H1 (cell line): ENCODE measurements at regions not wholly inside any gene's neighbourhood (a gene's known extent, or its start where the extent isn't known, plus 50 kb on each side); places are given as distances from the start of the nearest gene placed in this dataset.

Experiments
- CREB1 ChIP-seq: IDR thresholded peaks from 2 replicates; pipeline ENCODE4 v1.6.1; 2012; ENCODE audit warnings: inconsistent platforms
- CTCF ChIP-seq, 3 experiments: IDR thresholded peaks; 1 replicate in 2 of 3; 2 replicates in 1 of 3; pipeline versions ENCODE4 v1.5.1 to v1.6.1; 2011; ENCODE audit warnings: low read length in 3 of 3, mild to moderate bottlenecking in 3 of 3, inconsistent platforms in 2 of 3, low read depth in 1 of 3, moderate library complexity in 1 of 3; ENCODE audit not compliant: insufficient read depth in 1 of 3; ENCODE audit errors: control extremely low read depth in 1 of 3
- POLR2A ChIP-seq, 2 experiments: IDR thresholded peaks; 1 replicate in 1 of 2; 2 replicates in 1 of 2; pipeline ENCODE4 v1.6.1; 2011; ENCODE audit warnings: low read depth in 2 of 2, low read length in 2 of 2, mild to moderate bottlenecking in 2 of 2; ENCODE audit errors: control extremely low read depth in 1 of 2
- POLR2AphosphoS5 ChIP-seq: IDR thresholded peaks from 2 replicates; pipeline ENCODE4 v1.6.1; 2011; ENCODE audit warnings: low read depth, low read length

GRCh38 chr3:167001374-167001773, 378.7 kb downstream of the ZBBX start:
- TF ChIP-seq POLR2AphosphoS5 (no peak), POLR2A (IDR thresholded peaks at IDR 0.05; ENCODE audit: control extremely low read depth in 1 of 2, low read depth in 2 of 2, low read length in 2 of 2) (no peak), CTCF (IDR thresholded peaks at IDR 0.05; ENCODE audit: control extremely low read depth in 1 of 3, insufficient read depth in 1 of 3, low read depth in 1 of 3, low read length in 3 of 3) (peak in 1 of 3 experiments; percentile 9; a peak in 1 of 4 replicates), CREB1 (no peak)
